ENCODE measurements at regions not wholly inside any gene's neighbourhood (a gene's known extent, or its start where the extent isn't known, plus 50 kb on each side); places are given as distances from the start of the nearest gene placed in this dataset.

GRCh38 chr10:117920956-117921355 is 125.8 kb downstream of the RAB11FIP2 start:
- DNase-seq (ENCODE audit: low read depth in 1 of 2, low spot score in 1 of 2): no peak

GRCh38 chr10:117921421-117921820 is 125.3 kb downstream of the RAB11FIP2 start:
- no peak for DNase-seq (ENCODE audit: low read depth in 1 of 2, low spot score in 1 of 2)

- DNase-seq (ENCODE audit: low read depth in 1 of 2, low spot score in 1 of 2): no peak
Measured at GRCh38 chr10:117924820-117925219, 121.9 kb downstream of the RAB11FIP2 start.

GRCh38 chr10:117925369-117925768 is 121.4 kb downstream of the RAB11FIP2 start:
- DNase-seq (ENCODE audit: low read depth in 1 of 2, low spot score in 1 of 2): no peak

- no peak for DNase-seq (ENCODE audit: low read depth in 1 of 2, low spot score in 1 of 2)
Measured at GRCh38 chr10:117926491-117926890, 120.2 kb downstream of the RAB11FIP2 start.

- no peak for DNase-seq (ENCODE audit: low read depth in 1 of 2, low spot score in 1 of 2)
Measured at GRCh38 chr10:117927332-117927731, 119.4 kb downstream of the RAB11FIP2 start.

- DNase-seq (ENCODE audit: low read depth in 1 of 2, low spot score in 1 of 2): no peak
Measured at GRCh38 chr10:117927871-117928270, 118.9 kb downstream of the RAB11FIP2 start.

- DNase-seq (ENCODE audit: low read depth in 1 of 2, low spot score in 1 of 2): no peak
Measured at GRCh38 chr10:117928281-117928680, 118.5 kb downstream of the RAB11FIP2 start.

GRCh38 chr10:117928741-117929140 is 118.0 kb downstream of the RAB11FIP2 start:
- DNase-seq (ENCODE audit: low read depth in 1 of 2, low spot score in 1 of 2): no peak

- DNase-seq (ENCODE audit: low read depth in 1 of 2, low spot score in 1 of 2): no peak
Measured at GRCh38 chr10:117929327-117930067, 117.2 kb downstream of the RAB11FIP2 start.

- no peak for DNase-seq (ENCODE audit: low read depth in 1 of 2, low spot score in 1 of 2)
Measured at GRCh38 chr10:117931078-117931477, 115.7 kb downstream of the RAB11FIP2 start.

GRCh38 chr10:117933036-117933435 is 113.7 kb downstream of the RAB11FIP2 start:
- no peak for DNase-seq (ENCODE audit: low read depth in 1 of 2, low spot score in 1 of 2)

GRCh38 chr10:117934477-117934876 is 112.3 kb downstream of the RAB11FIP2 start:
- DNase-seq (ENCODE audit: low read depth in 1 of 2, low spot score in 1 of 2): no peak

GRCh38 chr10:117936141-117936540 is 110.6 kb downstream of the RAB11FIP2 start:
- no peak for DNase-seq (ENCODE audit: low read depth in 1 of 2, low spot score in 1 of 2)

- DNase-seq (ENCODE audit: low read depth in 1 of 2, low spot score in 1 of 2): no peak
Measured at GRCh38 chr10:117936566-117936965, 110.2 kb downstream of the RAB11FIP2 start.

GRCh38 chr10:117936976-117937375 is 109.8 kb downstream of the RAB11FIP2 start:
- no peak for DNase-seq (ENCODE audit: low read depth in 1 of 2, low spot score in 1 of 2)

- peak in 1 of 2 donors; percentile 23 for DNase-seq (ENCODE audit: low read depth in 1 of 2, low spot score in 1 of 2)
Measured at GRCh38 chr10:117938104-117938503, 108.6 kb downstream of the RAB11FIP2 start.

GRCh38 chr10:117942226-117942625 is 104.5 kb downstream of the RAB11FIP2 start:
- DNase-seq (ENCODE audit: low read depth in 1 of 2, low spot score in 1 of 2): no peak

- DNase-seq (ENCODE audit: low read depth in 1 of 2, low spot score in 1 of 2): no peak
Measured at GRCh38 chr10:117944676-117945447, 101.9 kb downstream of the RAB11FIP2 start.

GRCh38 chr10:117945651-117946050 is 101.1 kb downstream of the RAB11FIP2 start:
- no peak for DNase-seq (ENCODE audit: low read depth in 1 of 2, low spot score in 1 of 2)

- no peak for DNase-seq (ENCODE audit: low read depth in 1 of 2, low spot score in 1 of 2)
Measured at GRCh38 chr10:117946525-117947070, 100.1 kb downstream of the RAB11FIP2 start.

- DNase-seq (ENCODE audit: low read depth in 1 of 2, low spot score in 1 of 2): no peak
Measured at GRCh38 chr10:117948493-117948892, 98.2 kb downstream of the RAB11FIP2 start.

Data from activated CD4-positive, alpha-beta T cell treated with anti-CD3 and anti-CD28 coated beads, Interleukin-2, amount 50 U/mL, for 24 hours (primary cell).